Endodermal cell (in vitro differentiated cells): ENCODE measurements at regions not wholly inside any gene's neighbourhood (a gene's known extent, or its start where the extent isn't known, plus 50 kb on each side); places are given as distances from the start of the nearest gene placed in this dataset.

Experiments
- DNase-seq: peaks from one replicate; pipeline ENCODE4 v3.0.0-alpha.2; 2017
- H3K27ac ChIP-seq: 2 replicates; pipeline ENCODE4 v1.5.1; 2013; ENCODE audit warnings: mild to moderate bottlenecking, low read depth, low read length, moderate library complexity
- H3K27me3 ChIP-seq: 2 replicates; pipeline ENCODE4 v1.6.1; 2013; ENCODE audit warnings: mild to moderate bottlenecking, low read length, moderate library complexity; ENCODE audit not compliant: insufficient read depth, control insufficient read depth, poor library complexity, severe bottlenecking
- H3K36me3 ChIP-seq: 2 replicates; pipeline ENCODE4 v1.7.0; 2013; ENCODE audit warnings: mild to moderate bottlenecking, low read length, moderate library complexity; ENCODE audit not compliant: control insufficient read depth, insufficient read depth
- H3K4me1 ChIP-seq: one replicate; pipeline ENCODE4 v1.7.0; 2013; ENCODE audit warnings: low read length; ENCODE audit not compliant: control insufficient read depth, insufficient read depth
- H3K4me3 ChIP-seq: 2 replicates; pipeline ENCODE4 v1.5.1; 2013; ENCODE audit warnings: mild to moderate bottlenecking, low read length, moderate library complexity
- H3K9ac ChIP-seq: 2 replicates; pipeline ENCODE4 v1.6.1; 2013; ENCODE audit warnings: mild to moderate bottlenecking, low read length, moderate library complexity; ENCODE audit not compliant: poor library complexity, severe bottlenecking; ENCODE audit errors: extremely low read depth
- H3K9me3 ChIP-seq: 2 replicates; pipeline ENCODE4 v1.6.1; 2013; ENCODE audit warnings: mild to moderate bottlenecking, low read length, moderate library complexity; ENCODE audit not compliant: control insufficient read depth
- H3K27ac Mint-ChIP-seq: 2 replicates; pipeline ENCODE4 v1.8.0; 2020; ENCODE audit warnings: mixed read lengths
- H3K27me3 Mint-ChIP-seq: 2 replicates; pipeline ENCODE4 v1.8.0; 2021; ENCODE audit warnings: mild to moderate bottlenecking, mixed read lengths; ENCODE audit not compliant: insufficient read depth
- H3K36me3 Mint-ChIP-seq: 2 replicates; pipeline ENCODE4 v1.8.0; 2020; ENCODE audit warnings: low read depth, mixed read lengths
- H3K4me1 Mint-ChIP-seq: 2 replicates; pipeline ENCODE4 v1.8.0; 2020; ENCODE audit warnings: mixed read lengths
- H3K4me3 Mint-ChIP-seq: 2 replicates; pipeline ENCODE4 v1.8.0; 2020; ENCODE audit warnings: mild to moderate bottlenecking, moderate library complexity, mixed read lengths
- H3K9me3 Mint-ChIP-seq: 2 replicates; pipeline ENCODE4 v1.8.0; 2020; ENCODE audit warnings: mild to moderate bottlenecking, mixed read lengths
- WGBS, 2 experiments: methylation state at CpG; one replicate each; pipeline versions ENCODE4 v1.1.5 to v1.1.7; 2013; ENCODE audit warnings: missing lambda C conversion rate in 2 of 2, mixed read lengths in 1 of 2; ENCODE audit not compliant: insufficient coverage in 1 of 2, insufficient read length in 1 of 2; 5-methylcytosine and 5-hydroxymethylcytosine counted together
- TF ChIP-seq, protein P1 (sequence below): fragments of 200-600 bp; sonication (generic); conservative IDR thresholded peaks from 2 replicates; pipeline ENCODE4 v1.5.0; 2021; ENCODE audit warnings: antibody characterized with exemption, mild to moderate bottlenecking

GRCh38 chr12:83388551-83388950, 701.8 kb downstream of the TMTC2 start:
- Histone ChIP-seq H3K27me3 (no peaks in the 10 kb centered on the region), H3K27ac (no peak overlapping the region), H3K4me1 (no peaks in the 10 kb centered on the region), H3K36me3 (no peaks in the 10 kb centered on the region), H3K4me3 (no peak overlapping the region), H3K9ac (no peak overlapping the region), H3K9me3 (no peaks in the 10 kb centered on the region)
- no peaks in the 10 kb centered on the region for H3K4me1 Mint-ChIP-seq
- no peak for DNase-seq
- H3K27ac Mint-ChIP-seq, result no peak overlapping the region
- H3K27me3 Mint-ChIP-seq, result peaks cover 2% of the 10 kb centered on the region
- TF ChIP-seq, protein P1, sequence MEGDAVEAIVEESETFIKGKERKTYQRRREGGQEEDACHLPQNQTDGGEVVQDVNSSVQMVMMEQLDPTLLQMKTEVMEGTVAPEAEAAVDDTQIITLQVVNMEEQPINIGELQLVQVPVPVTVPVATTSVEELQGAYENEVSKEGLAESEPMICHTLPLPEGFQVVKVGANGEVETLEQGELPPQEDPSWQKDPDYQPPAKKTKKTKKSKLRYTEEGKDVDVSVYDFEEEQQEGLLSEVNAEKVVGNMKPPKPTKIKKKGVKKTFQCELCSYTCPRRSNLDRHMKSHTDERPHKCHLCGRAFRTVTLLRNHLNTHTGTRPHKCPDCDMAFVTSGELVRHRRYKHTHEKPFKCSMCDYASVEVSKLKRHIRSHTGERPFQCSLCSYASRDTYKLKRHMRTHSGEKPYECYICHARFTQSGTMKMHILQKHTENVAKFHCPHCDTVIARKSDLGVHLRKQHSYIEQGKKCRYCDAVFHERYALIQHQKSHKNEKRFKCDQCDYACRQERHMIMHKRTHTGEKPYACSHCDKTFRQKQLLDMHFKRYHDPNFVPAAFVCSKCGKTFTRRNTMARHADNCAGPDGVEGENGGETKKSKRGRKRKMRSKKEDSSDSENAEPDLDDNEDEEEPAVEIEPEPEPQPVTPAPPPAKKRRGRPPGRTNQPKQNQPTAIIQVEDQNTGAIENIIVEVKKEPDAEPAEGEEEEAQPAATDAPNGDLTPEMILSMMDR, result no peak
- no peak overlapping the region for H3K4me3 Mint-ChIP-seq
- no peaks in the 10 kb centered on the region for H3K36me3 Mint-ChIP-seq
- H3K9me3 Mint-ChIP-seq, result no peaks in the 10 kb centered on the region

GRCh38 chr12:83386527-83387264, 700.0 kb downstream of the TMTC2 start:
- WGBS, 2 experiments, result 89 to 90% methylated on average over 2 to 3 of the region's 3 CpGs
- H3K27me3 ChIP-seq, result no peaks in the 10 kb centered on the region
- Mint-ChIP-seq H3K27ac (no peak overlapping the region), H3K27me3 (peaks cover 2% of the 10 kb centered on the region), H3K4me3 (no peak overlapping the region), H3K36me3 (no peaks in the 10 kb centered on the region), H3K9me3 (peaks cover 7% of the 10 kb centered on the region), H3K4me1 (no peaks in the 10 kb centered on the region)
- H3K9me3 ChIP-seq, result no peaks in the 10 kb centered on the region
- no peak for DNase-seq
- TF ChIP-seq, protein P1, result no peak
- no peak overlapping the region for H3K27ac ChIP-seq
- H3K36me3 ChIP-seq, result no peaks in the 10 kb centered on the region
- H3K4me3 ChIP-seq, result no peak overlapping the region
- no peaks in the 10 kb centered on the region for H3K4me1 ChIP-seq
- no peak overlapping the region for H3K9ac ChIP-seq

DNA sequence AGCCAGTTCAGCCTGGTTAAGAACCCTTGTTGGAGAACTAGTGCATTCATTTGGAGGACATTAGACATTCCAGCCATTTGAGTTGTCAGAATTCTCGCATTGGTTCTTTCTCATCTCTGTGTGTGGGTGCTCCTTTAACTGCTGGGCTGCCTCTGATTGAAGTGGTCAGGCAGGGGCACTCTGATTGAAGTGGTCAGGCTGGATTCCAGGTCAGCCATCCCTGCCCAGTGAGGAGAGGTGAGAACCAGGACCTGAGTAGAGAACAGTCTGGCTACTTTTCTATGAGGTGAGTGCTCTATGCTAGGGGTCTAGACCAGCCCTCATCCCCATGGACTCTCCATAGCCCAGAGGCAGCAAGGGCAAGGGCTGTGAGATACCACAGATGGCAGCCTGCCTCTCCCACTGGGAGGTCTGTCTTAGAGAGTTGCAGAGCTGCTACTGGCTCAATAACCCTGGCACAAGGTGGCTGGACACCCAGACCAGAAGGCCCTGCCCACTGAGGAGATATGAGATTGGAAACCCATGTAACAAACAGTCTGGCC, 691.6 kb downstream of the TMTC2 start:
- Mint-ChIP-seq H3K27ac (no peak overlapping the region), H3K36me3 (no peaks in the 10 kb centered on the region), H3K4me1 (peaks cover 9% of the 10 kb centered on the region), H3K4me3 (no peak overlapping the region), H3K9me3 (peaks cover 7% of the 10 kb centered on the region), H3K27me3 (no peaks in the 10 kb centered on the region)
- Histone ChIP-seq H3K9ac (no peak overlapping the region), H3K27ac (no peak overlapping the region), H3K36me3 (no peaks in the 10 kb centered on the region), H3K4me3 (no peak overlapping the region), H3K9me3 (peaks cover 5% of the 10 kb centered on the region), H3K27me3 (no peaks in the 10 kb centered on the region), H3K4me1 (no peaks in the 10 kb centered on the region)
- WGBS, 2 experiments, result 87% methylated on average over 1 of the region's 1 CpG; no CpG with 5 or more reads in 1 of the 2 experiments
- DNase-seq, result peak; percentile 53
- TF ChIP-seq, protein P1, result no peak
